ENCODE measurements at regions not wholly inside any gene's neighbourhood (a gene's known extent, or its start where the extent isn't known, plus 50 kb on each side); places are given as distances from the start of the nearest gene placed in this dataset.

GRCh38 chr5:174342696-174343095, 297.2 kb downstream of the NSG2 start:
- H3K27me3 ChIP-seq (replicated peaks in 1 of 2; ENCODE audit: control insufficient read depth in 2 of 2, extremely low read depth in 1 of 2, insufficient read depth in 2 of 2, low read length in 1 of 2): peaks cover 0 to 7% of the 10 kb centered on the region in 2 experiments
- Mint-ChIP-seq H3K4me3 (no peak overlapping the region), H3K9me3 (no peaks in the 10 kb centered on the region), H3K36me3 (no peaks in the 10 kb centered on the region), H3K4me1 (no peaks in the 10 kb centered on the region), H3K27me3 (peaks cover 3 to 17% of the 10 kb centered on the region in 2 donors), H3K27ac (no peak overlapping the region)
- no CpG with 5 or more reads among the region's 1 CpG for WGBS (ENCODE audit: insufficient coverage)
- ATAC-seq (replicated peaks in 1 of 4) (no peak), DNase-seq (no peak)
- ChIA-PET POLR2A (no interaction called here), CTCF (interaction anchor here in 1 of 2 donors (0.5 kb wide), 1 partner anchor 53 kb away, joined by 3 read pairs; no protein-coding TSS in a partner anchor)
- H3K4me1 ChIP-seq (ENCODE audit: control insufficient read depth in 1 of 2, extremely low read depth in 1 of 2, insufficient read depth in 2 of 2, low read length in 2 of 2): no peaks in the 10 kb centered on the region
- no peaks in the 10 kb centered on the region for H3K9me3 ChIP-seq
- no peak overlapping the region for H3K4me3 ChIP-seq (ENCODE audit: control insufficient read depth in 1 of 2, extremely low read depth in 1 of 2, low read length in 1 of 2)
- no peaks in the 10 kb centered on the region for H3K36me3 ChIP-seq (ENCODE audit: control insufficient read depth in 2 of 2, extremely low read depth in 1 of 2, insufficient read depth in 1 of 2, low read length in 1 of 2)
- no peak overlapping the region for H3K27ac ChIP-seq (ENCODE audit: low read length)

- peaks cover 3 to 8% of the 10 kb centered on the region in 2 donors for H3K27me3 Mint-ChIP-seq
- ATAC-seq (replicated peaks in 1 of 4) (no peak), DNase-seq (no peak)
- H3K9me3 Mint-ChIP-seq: no peaks in the 10 kb centered on the region
- CTCF ChIA-PET: no interaction called here
- peaks cover 0 to 5% of the 10 kb centered on the region in 2 experiments for H3K27me3 ChIP-seq (replicated peaks in 1 of 2; ENCODE audit: control insufficient read depth in 2 of 2, extremely low read depth in 1 of 2, insufficient read depth in 2 of 2, low read length in 1 of 2)
- no peak overlapping the region for H3K27ac ChIP-seq (ENCODE audit: low read length)
- POLR2A ChIA-PET: no interaction called here
- H3K36me3 ChIP-seq (ENCODE audit: control insufficient read depth in 2 of 2, extremely low read depth in 1 of 2, insufficient read depth in 1 of 2, low read length in 1 of 2): no peaks in the 10 kb centered on the region
- H3K4me3 ChIP-seq (ENCODE audit: control insufficient read depth in 1 of 2, extremely low read depth in 1 of 2, low read length in 1 of 2): no peak overlapping the region
- H3K4me1 ChIP-seq (ENCODE audit: control insufficient read depth in 1 of 2, extremely low read depth in 1 of 2, insufficient read depth in 2 of 2, low read length in 2 of 2): no peaks in the 10 kb centered on the region
- H3K4me1 Mint-ChIP-seq: no peaks in the 10 kb centered on the region
- no peaks in the 10 kb centered on the region for H3K9me3 ChIP-seq
- no peaks in the 10 kb centered on the region for H3K36me3 Mint-ChIP-seq
- 75% methylated on average over 2 of the region's 7 CpGs for WGBS (ENCODE audit: insufficient coverage)
- no peak overlapping the region for H3K4me3 Mint-ChIP-seq
- no peak overlapping the region for H3K27ac Mint-ChIP-seq
These were observed 298.3 kb downstream of the NSG2 start for GRCh38 chr5:174343826-174344225.

GRCh38 chr5:174344335-174344734, 298.8 kb downstream of the NSG2 start:
- Histone ChIP-seq H3K9me3 (no peaks in the 10 kb centered on the region), H3K27me3 (replicated peaks in 1 of 2; ENCODE audit: control insufficient read depth in 2 of 2, extremely low read depth in 1 of 2, insufficient read depth in 2 of 2, low read length in 1 of 2) (peaks cover 0 to 4% of the 10 kb centered on the region in 2 experiments), H3K27ac (ENCODE audit: low read length) (no peak overlapping the region), H3K4me1 (ENCODE audit: control insufficient read depth in 1 of 2, extremely low read depth in 1 of 2, insufficient read depth in 2 of 2, low read length in 2 of 2) (no peaks in the 10 kb centered on the region), H3K36me3 (ENCODE audit: control insufficient read depth in 2 of 2, extremely low read depth in 1 of 2, insufficient read depth in 1 of 2, low read length in 1 of 2) (no peaks in the 10 kb centered on the region), H3K4me3 (ENCODE audit: control insufficient read depth in 1 of 2, extremely low read depth in 1 of 2, low read length in 1 of 2) (no peak overlapping the region)
- H3K36me3 Mint-ChIP-seq: no peaks in the 10 kb centered on the region
- no peaks in the 10 kb centered on the region for H3K4me1 Mint-ChIP-seq
- ATAC-seq (replicated peaks in 1 of 4): no peak
- ChIA-PET CTCF (no interaction called here), POLR2A (no interaction called here)
- DNase-seq: no peak
- no peak overlapping the region for H3K4me3 Mint-ChIP-seq
- H3K27ac Mint-ChIP-seq: no peak overlapping the region
- no peaks in the 10 kb centered on the region for H3K9me3 Mint-ChIP-seq
- H3K27me3 Mint-ChIP-seq: peaks cover 2 to 7% of the 10 kb centered on the region in 2 donors
- 79% methylated on average over 3 of the region's 4 CpGs for WGBS (ENCODE audit: insufficient coverage)

GRCh38 chr5:174347183-174347582, 301.7 kb downstream of the NSG2 start:
- Mint-ChIP-seq H3K36me3 (no peaks in the 10 kb centered on the region), H3K4me1 (no peaks in the 10 kb centered on the region), H3K27ac (no peak overlapping the region), H3K4me3 (no peak overlapping the region), H3K9me3 (no peaks in the 10 kb centered on the region), H3K27me3 (peaks cover 4 to 17% of the 10 kb centered on the region in 2 donors)
- H3K9me3 ChIP-seq: no peaks in the 10 kb centered on the region
- POLR2A ChIA-PET: no interaction called here
- CTCF ChIA-PET: no interaction called here
- DNase-seq (no peak), ATAC-seq (replicated peaks in 1 of 4) (no peak)
- no peak overlapping the region for H3K4me3 ChIP-seq (ENCODE audit: control insufficient read depth in 1 of 2, extremely low read depth in 1 of 2, low read length in 1 of 2)
- 85% methylated on average over 1 of the region's 1 CpG for WGBS (ENCODE audit: insufficient coverage)
- no peaks in the 10 kb centered on the region for H3K4me1 ChIP-seq (ENCODE audit: control insufficient read depth in 1 of 2, extremely low read depth in 1 of 2, insufficient read depth in 2 of 2, low read length in 2 of 2)
- no peak overlapping the region for H3K27ac ChIP-seq (ENCODE audit: low read length)
- no peaks in the 10 kb centered on the region for H3K36me3 ChIP-seq (ENCODE audit: control insufficient read depth in 2 of 2, extremely low read depth in 1 of 2, insufficient read depth in 1 of 2, low read length in 1 of 2)
- peaks cover 0 to 2% of the 10 kb centered on the region in 2 experiments for H3K27me3 ChIP-seq (replicated peaks in 1 of 2; ENCODE audit: control insufficient read depth in 2 of 2, extremely low read depth in 1 of 2, insufficient read depth in 2 of 2, low read length in 1 of 2)

GRCh38 chr5:174348311-174348981, 302.9 kb downstream of the NSG2 start:
- H3K9me3 ChIP-seq: no peaks in the 10 kb centered on the region
- 69% methylated on average over 3 of the region's 8 CpGs for WGBS (ENCODE audit: insufficient coverage)
- Mint-ChIP-seq H3K36me3 (no peaks in the 10 kb centered on the region), H3K27me3 (peaks cover 4 to 20% of the 10 kb centered on the region in 2 donors), H3K4me3 (no peak overlapping the region), H3K27ac (no peak overlapping the region), H3K9me3 (no peaks in the 10 kb centered on the region), H3K4me1 (no peaks in the 10 kb centered on the region)
- POLR2A ChIA-PET: no interaction called here
- H3K4me1 ChIP-seq (ENCODE audit: control insufficient read depth in 1 of 2, extremely low read depth in 1 of 2, insufficient read depth in 2 of 2, low read length in 2 of 2): no peaks in the 10 kb centered on the region
- CTCF ChIA-PET: no interaction called here
- no peak overlapping the region for H3K4me3 ChIP-seq (ENCODE audit: control insufficient read depth in 1 of 2, extremely low read depth in 1 of 2, low read length in 1 of 2)
- no peak for DNase-seq
- H3K27ac ChIP-seq (ENCODE audit: low read length): no peak overlapping the region
- H3K36me3 ChIP-seq (ENCODE audit: control insufficient read depth in 2 of 2, extremely low read depth in 1 of 2, insufficient read depth in 1 of 2, low read length in 1 of 2): no peaks in the 10 kb centered on the region
- H3K27me3 ChIP-seq (replicated peaks in 1 of 2; ENCODE audit: control insufficient read depth in 2 of 2, extremely low read depth in 1 of 2, insufficient read depth in 2 of 2, low read length in 1 of 2): peaks cover 0 to 2% of the 10 kb centered on the region in 2 experiments
- no peak for ATAC-seq (replicated peaks in 1 of 4)

- Histone ChIP-seq H3K36me3 (ENCODE audit: control insufficient read depth in 2 of 2, extremely low read depth in 1 of 2, insufficient read depth in 1 of 2, low read length in 1 of 2) (no peaks in the 10 kb centered on the region), H3K27me3 (replicated peaks in 1 of 2; ENCODE audit: control insufficient read depth in 2 of 2, extremely low read depth in 1 of 2, insufficient read depth in 2 of 2, low read length in 1 of 2) (peaks cover 0 to 4% of the 10 kb centered on the region in 2 experiments), H3K4me1 (ENCODE audit: control insufficient read depth in 1 of 2, extremely low read depth in 1 of 2, insufficient read depth in 2 of 2, low read length in 2 of 2) (no peaks in the 10 kb centered on the region), H3K27ac (ENCODE audit: low read length) (no peak overlapping the region), H3K4me3 (ENCODE audit: control insufficient read depth in 1 of 2, extremely low read depth in 1 of 2, low read length in 1 of 2) (no peak overlapping the region), H3K9me3 (no peaks in the 10 kb centered on the region)
- Mint-ChIP-seq H3K27me3 (peaks cover 6 to 29% of the 10 kb centered on the region in 2 donors), H3K27ac (no peak overlapping the region), H3K9me3 (peaks cover 0 to 5% (median 3%) of the 10 kb centered on the region in 3 donors), H3K4me1 (no peaks in the 10 kb centered on the region), H3K4me3 (no peak overlapping the region), H3K36me3 (no peaks in the 10 kb centered on the region)
- ChIA-PET POLR2A (interaction anchor here in 1 of 2 donors (0.7 kb wide), 1 partner anchor 521 kb away, joined by 10 read pairs; no protein-coding TSS in a partner anchor), CTCF (no interaction called here)
- DNase-seq (no peak), ATAC-seq (replicated peaks in 1 of 4) (no peak)
- no CpG with 5 or more reads among the region's 4 CpGs for WGBS (ENCODE audit: insufficient coverage)
These were observed 307.2 kb downstream of the NSG2 start for GRCh38 chr5:174352681-174353080.

All from T-cell (primary cell).